Progenitor cell of endocrine pancreas (in vitro differentiated cells): ENCODE measurements at regions not wholly inside any gene's neighbourhood (a gene's known extent, or its start where the extent isn't known, plus 50 kb on each side); places are given as distances from the start of the nearest gene placed in this dataset.
"Not testable (repeated sequence)": the region's sequence is repeated elsewhere in the genome, so short reads cannot be mapped to it uniquely, and the experiment has no call there.

Experiments used
- DNase-seq: peaks from one replicate; pipeline ENCODE4 v3.0.0; 2021; ENCODE audit warnings: low spot score; ENCODE audit not compliant: unreplicated experiment
- H3K27ac Mint-ChIP-seq: 2 replicates; pipeline ENCODE4 v1.8.0; 2021; ENCODE audit warnings: mild to moderate bottlenecking, moderate library complexity, mixed read lengths
- H3K27me3 Mint-ChIP-seq: 2 replicates; pipeline ENCODE4 v1.8.0; 2021; ENCODE audit warnings: mixed read lengths
- H3K36me3 Mint-ChIP-seq: 2 replicates; pipeline ENCODE4 v1.8.0; 2022; ENCODE audit warnings: mixed read lengths; ENCODE audit not compliant: insufficient read depth
- H3K4me1 Mint-ChIP-seq: 2 replicates; pipeline ENCODE4 v1.8.0; 2021; ENCODE audit warnings: low read depth, mixed read lengths
- H3K4me3 Mint-ChIP-seq: 2 replicates; pipeline ENCODE4 v1.8.0; 2021; ENCODE audit warnings: low read depth, mild to moderate bottlenecking, moderate library complexity, mixed read lengths
- H3K9me3 Mint-ChIP-seq: 2 replicates; pipeline ENCODE4 v1.8.0; 2021; ENCODE audit warnings: low read depth, mixed read lengths
- TF ChIP-seq, protein P1 (sequence below): fragments of 200-600 bp; sonication (generic); IDR thresholded peaks from one replicate; pipeline ENCODE4 v1.5.0; 2021; ENCODE audit warnings: antibody characterized with exemption, mild to moderate bottlenecking; ENCODE audit not compliant: unreplicated experiment

DNA sequence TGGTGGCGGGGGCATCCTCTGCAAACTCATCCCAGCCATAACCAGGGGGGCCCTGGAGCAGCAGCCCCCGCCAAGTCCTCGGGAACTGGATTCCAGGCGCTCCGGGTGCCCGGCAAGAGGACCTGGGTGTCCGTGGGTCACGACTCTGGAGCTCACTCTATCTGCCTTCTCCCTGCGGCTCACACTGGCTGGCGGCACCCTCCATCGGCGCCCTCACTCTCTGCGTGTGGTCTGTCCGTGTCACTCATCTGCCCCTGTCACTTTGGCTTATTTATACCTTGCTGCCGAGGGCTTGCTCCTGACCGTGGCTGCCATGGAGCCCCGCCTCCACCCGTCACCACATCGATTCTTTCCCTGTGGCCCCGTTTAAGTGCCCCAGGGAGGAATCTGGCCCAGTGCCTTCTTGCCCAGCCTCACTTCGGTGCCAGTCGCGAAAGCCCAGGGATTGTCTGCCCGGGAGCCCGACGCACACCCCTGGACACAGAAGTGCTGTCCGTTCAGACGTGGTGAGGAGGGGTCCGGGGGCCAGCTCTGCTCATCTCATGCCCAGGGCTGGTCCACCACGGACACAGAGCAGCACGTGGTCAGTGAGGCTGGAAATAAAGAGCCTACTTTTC is 115.7 kb upstream of the ZNF469 start:
- not testable (repeated sequence) for H3K9me3 Mint-ChIP-seq, H3K4me3 Mint-ChIP-seq, H3K4me1 Mint-ChIP-seq, DNase-seq, H3K36me3 Mint-ChIP-seq, H3K27ac Mint-ChIP-seq
- peaks cover 13% of the 10 kb centered on the region for H3K27me3 Mint-ChIP-seq

DNA sequence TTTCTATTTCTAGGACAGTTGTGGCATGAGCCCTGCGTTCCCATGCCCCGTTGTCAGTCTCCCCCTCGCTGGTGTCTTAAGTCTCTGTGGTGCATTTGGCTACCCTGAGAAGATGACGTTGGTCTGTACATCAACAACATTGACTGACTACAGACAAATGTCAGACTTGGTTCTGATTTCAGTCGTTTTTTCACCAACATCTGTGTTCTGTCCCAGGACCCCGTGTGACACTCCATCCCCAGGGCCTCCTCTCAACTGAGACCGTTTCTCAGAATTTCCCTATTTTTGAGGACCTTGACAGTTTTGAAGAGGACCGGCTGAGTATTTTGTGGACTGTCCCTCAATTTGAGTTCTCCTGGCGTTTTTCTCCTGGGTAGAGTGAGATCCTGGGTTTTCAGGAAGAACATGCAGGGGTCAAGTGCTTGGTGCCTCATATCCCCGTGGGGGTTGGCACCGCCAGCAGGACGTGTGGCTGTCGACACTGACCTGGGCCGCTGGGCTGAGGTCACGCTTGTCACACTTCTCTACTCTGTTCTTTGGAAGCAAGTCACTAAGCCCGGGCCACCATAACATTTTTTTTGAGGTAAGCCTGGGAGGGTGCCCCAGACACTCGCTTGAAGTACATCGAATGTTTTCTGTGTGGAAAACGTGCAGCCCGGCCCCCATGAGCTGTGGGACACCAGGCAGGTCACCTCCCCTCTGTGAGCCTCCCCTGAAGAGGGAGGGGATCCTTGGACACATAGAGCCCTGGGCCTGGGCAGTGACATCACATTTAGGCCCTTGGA is 114.4 kb upstream of the ZNF469 start:
- not testable (repeated sequence) for H3K27ac Mint-ChIP-seq, H3K4me3 Mint-ChIP-seq, H3K9me3 Mint-ChIP-seq, H3K36me3 Mint-ChIP-seq, H3K4me1 Mint-ChIP-seq, DNase-seq
- peaks cover 15% of the 10 kb centered on the region for H3K27me3 Mint-ChIP-seq

DNA sequence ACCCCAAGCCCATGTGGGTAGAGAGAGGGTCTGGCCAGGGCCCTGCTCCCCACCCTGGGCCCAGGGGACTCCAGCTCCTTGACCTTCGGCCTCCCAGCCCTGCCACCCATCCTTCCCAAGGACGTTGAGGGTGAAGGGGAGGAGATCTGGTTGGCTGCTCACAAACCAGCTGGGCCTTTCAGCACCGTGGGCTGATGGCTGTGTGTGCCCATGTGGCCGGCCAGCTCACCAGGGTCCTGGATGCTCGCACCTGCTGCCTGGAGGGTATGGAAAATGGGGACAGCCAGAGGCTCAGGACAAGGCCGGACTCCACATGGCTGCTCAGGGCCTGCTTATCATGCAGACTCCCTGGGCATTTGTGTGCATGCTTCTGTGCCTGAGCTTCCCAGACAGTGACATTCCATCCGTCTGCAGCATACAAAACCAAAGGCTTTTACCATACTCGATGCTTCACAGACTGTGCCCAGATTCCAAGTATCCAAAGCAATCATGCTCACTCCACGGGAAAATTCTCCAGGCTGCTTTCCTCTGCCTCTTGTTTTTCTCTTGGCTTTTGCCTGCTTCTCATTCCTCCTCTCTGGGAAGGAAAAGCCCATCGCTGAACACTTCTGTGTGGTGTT is 112.5 kb upstream of the ZNF469 start:
- peaks cover 15% of the 10 kb centered on the region for H3K27me3 Mint-ChIP-seq
- H3K4me1 Mint-ChIP-seq, H3K9me3 Mint-ChIP-seq, H3K27ac Mint-ChIP-seq, H3K4me3 Mint-ChIP-seq, H3K36me3 Mint-ChIP-seq, DNase-seq: not testable (repeated sequence)

DNA sequence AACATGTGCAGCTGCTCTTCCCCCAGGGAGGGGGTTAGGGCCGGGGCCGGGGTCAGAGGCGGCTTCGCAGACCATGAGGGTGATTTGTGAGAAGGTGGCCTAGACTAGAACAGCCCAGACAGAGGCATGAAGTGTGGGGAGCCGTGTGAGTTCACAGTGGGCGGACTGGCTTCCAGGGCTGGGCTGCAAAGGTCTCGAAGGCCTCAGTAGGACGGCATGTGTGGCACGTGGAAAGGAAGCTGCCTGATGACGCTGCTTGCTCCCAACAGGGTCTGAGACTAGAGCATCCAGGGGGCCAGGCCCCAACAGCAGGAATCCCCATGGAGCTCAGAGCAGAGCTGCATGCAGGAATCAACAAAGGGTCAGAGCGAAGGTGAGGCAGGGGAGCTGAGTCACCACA is 111.5 kb upstream of the ZNF469 start:
- not testable (repeated sequence) for H3K4me3 Mint-ChIP-seq, H3K36me3 Mint-ChIP-seq, DNase-seq, H3K9me3 Mint-ChIP-seq, H3K27ac Mint-ChIP-seq, H3K4me1 Mint-ChIP-seq
- peaks cover 14% of the 10 kb centered on the region for H3K27me3 Mint-ChIP-seq

DNA sequence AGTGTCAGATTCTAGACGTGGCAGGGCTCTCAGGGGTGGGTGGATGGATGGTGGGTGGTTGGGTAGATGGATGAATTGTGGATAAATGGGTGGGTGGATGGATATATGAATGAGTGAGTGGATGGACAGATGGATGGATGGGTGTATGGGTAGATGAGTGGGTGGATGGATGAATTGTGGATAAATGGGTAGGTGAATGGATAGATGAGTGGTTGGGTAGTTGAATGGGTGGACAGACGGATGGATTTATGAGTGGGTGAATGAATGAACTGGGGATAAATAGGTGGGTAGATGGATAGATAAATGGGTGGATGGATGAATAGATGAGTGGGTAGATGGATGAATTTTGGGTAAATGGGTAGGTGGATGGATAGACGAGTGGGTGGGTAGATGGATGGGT is 111.0 kb upstream of the ZNF469 start:
- H3K4me1 Mint-ChIP-seq, H3K27ac Mint-ChIP-seq, H3K9me3 Mint-ChIP-seq, H3K4me3 Mint-ChIP-seq, H3K27me3 Mint-ChIP-seq, H3K36me3 Mint-ChIP-seq, DNase-seq: not testable (repeated sequence)

DNA sequence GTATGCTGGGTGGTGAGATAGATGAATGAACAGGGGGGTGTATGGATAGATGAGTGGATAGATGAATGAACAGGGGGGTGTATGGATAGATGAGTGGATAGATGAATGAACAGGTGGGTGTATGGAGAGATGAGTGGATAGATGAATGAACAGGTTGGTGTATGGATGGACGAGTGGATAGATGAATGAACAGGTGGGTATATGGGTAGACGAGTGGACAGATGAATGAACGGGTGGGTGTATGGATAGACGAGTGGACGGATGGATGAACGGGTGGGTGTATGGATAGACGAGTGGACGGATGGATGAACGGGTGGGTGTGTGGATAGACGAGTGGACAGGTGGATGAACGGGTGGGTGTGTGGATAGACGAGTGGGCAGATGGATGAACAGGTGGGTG is 110.3 kb upstream of the ZNF469 start:
- H3K36me3 Mint-ChIP-seq, DNase-seq, H3K27me3 Mint-ChIP-seq, H3K4me3 Mint-ChIP-seq, H3K4me1 Mint-ChIP-seq, H3K9me3 Mint-ChIP-seq, H3K27ac Mint-ChIP-seq: not testable (repeated sequence)

DNA sequence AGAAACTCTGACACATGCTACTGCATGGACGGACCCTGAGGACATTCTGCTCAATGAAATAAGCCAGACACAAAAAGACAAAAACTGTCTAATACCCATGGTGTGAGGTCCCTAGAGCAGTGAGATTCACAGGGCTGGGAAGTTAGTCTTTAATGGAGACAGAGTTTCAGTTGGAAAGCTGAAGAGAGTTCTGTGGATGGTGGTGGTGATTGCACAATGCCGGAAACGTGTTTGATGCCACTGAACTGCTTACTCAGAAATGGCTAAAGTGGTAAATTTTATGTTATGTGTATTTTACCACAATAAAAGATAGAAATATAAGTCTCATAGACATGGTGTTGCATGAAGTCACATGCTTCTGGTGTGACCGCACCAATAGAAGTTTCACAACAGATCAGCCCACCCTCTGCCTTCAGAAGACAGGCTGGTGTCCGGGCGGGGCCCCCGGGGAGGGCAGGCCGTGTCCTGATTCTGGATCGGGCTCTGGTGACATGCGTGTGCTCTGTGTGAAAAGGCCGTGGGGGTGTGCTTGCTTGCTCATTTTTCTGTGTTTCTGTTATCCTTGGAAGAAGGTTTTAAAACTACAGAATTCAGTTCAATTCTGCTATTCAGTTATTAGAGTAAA is 108.5 kb upstream of the ZNF469 start:
- H3K27ac Mint-ChIP-seq, DNase-seq, H3K9me3 Mint-ChIP-seq, H3K27me3 Mint-ChIP-seq, H3K4me1 Mint-ChIP-seq, H3K36me3 Mint-ChIP-seq, H3K4me3 Mint-ChIP-seq: not testable (repeated sequence)

DNA sequence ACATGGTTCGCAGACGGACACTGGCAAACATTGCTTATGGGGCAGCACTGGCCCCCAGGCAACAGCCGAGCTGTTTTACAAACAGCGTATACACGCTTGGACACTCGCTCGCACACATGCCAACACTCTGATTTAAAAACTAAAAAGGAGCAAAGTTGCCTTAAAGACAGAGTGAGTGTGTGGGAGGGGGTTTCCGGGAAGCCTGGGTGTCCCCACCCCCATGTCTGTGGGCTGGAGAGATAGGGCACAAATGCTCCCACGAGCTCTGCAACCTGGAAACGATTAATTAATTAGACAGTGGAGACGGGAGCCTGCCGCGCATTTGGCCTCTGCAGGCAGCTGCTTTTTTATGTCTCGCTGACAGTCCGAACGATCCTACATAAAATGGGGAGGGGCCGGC is 107.9 kb upstream of the ZNF469 start:
- no peak overlapping the region for H3K4me3 Mint-ChIP-seq

DNA sequence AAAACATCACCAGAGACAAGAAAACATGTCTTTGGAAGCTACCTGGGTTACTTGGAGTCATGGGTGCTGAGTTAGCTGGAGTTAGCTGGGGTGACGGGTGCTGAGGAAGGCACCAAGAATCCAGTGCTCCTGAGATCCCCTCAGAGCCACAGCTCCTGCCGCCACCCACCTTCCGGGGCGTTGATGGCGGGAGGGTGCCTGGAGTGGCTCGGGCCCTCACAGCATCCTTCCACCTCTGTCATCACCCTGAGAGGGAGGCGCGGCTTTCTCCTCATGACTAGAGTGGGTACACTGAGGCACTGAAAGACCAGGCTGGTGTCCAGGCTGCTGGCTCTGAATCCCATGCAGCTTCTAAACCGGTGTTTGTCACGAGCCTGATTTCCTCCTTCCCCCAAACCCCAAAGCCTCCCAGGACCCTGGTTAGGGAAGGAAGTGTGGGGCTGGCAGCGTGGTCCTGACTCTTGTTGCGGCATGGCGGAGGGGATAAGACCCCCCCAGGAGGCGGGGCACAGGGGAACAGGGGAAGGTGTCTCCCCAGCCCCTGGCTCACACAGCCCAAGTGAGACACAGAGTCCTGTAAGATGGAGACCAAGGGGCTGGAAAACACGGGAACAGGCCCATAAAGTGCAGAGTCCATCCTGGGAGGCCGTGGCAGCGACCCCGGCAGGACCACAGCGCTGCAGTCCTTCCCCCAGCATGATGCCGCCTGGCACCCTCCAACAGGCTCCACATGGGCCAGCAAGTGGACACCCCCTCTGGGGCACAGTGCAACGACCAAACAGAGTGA is 107.2 kb upstream of the ZNF469 start:
- DNase-seq, H3K4me1 Mint-ChIP-seq, H3K27me3 Mint-ChIP-seq, H3K36me3 Mint-ChIP-seq, H3K9me3 Mint-ChIP-seq, H3K27ac Mint-ChIP-seq, H3K4me3 Mint-ChIP-seq: not testable (repeated sequence)

More for the DNA sequence above, 107.9 kb upstream of the ZNF469 start:
- no peak for DNase-seq
- TF ChIP-seq, protein P1, sequence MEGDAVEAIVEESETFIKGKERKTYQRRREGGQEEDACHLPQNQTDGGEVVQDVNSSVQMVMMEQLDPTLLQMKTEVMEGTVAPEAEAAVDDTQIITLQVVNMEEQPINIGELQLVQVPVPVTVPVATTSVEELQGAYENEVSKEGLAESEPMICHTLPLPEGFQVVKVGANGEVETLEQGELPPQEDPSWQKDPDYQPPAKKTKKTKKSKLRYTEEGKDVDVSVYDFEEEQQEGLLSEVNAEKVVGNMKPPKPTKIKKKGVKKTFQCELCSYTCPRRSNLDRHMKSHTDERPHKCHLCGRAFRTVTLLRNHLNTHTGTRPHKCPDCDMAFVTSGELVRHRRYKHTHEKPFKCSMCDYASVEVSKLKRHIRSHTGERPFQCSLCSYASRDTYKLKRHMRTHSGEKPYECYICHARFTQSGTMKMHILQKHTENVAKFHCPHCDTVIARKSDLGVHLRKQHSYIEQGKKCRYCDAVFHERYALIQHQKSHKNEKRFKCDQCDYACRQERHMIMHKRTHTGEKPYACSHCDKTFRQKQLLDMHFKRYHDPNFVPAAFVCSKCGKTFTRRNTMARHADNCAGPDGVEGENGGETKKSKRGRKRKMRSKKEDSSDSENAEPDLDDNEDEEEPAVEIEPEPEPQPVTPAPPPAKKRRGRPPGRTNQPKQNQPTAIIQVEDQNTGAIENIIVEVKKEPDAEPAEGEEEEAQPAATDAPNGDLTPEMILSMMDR, result no peak
- peaks cover 6% of the 10 kb centered on the region for H3K27me3 Mint-ChIP-seq
- no peak overlapping the region for H3K27ac Mint-ChIP-seq
- peaks cover 3% of the 10 kb centered on the region for H3K9me3 Mint-ChIP-seq
- H3K4me1 Mint-ChIP-seq, result peaks cover 1% of the 10 kb centered on the region
- no peaks in the 10 kb centered on the region for H3K36me3 Mint-ChIP-seq

DNA sequence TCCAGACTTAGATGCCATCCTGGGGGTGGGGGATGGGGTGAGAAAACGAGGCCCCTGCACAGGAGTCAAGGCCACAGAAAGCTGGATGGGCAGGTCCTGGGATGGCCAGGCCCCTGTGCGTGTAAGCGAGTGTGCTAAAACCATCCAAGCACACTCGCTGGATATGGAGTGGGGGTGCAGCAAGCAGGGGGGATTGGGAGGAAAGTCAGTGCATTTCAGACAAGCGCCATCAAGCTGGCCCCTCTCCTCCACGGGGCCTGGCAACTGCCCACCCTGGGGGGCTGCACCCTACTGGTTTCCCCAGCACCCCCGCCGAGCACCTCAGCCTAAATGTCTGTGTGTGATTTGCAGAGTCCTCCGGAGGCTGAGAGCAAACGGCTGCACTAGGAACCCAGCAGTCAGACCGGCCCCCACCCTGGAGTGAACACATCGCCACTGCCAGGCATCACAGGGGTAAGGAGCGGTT is 106.6 kb upstream of the ZNF469 start:
- H3K4me1 Mint-ChIP-seq, H3K27ac Mint-ChIP-seq, H3K36me3 Mint-ChIP-seq, H3K4me3 Mint-ChIP-seq, H3K27me3 Mint-ChIP-seq, DNase-seq, H3K9me3 Mint-ChIP-seq: not testable (repeated sequence)
